NCI-H446 treated with DMSO at 0.1 percent for 48 hours (cell line): ENCODE measurements at regions not wholly inside any gene's neighbourhood (a gene's known extent, or its start where the extent isn't known, plus 50 kb on each side); places are given as distances from the start of the nearest gene placed in this dataset.
"Not testable (repeated sequence)": the region's sequence is repeated elsewhere in the genome, so short reads cannot be mapped to it uniquely, and the experiment has no call there.

Source experiments
- DNase-seq: peaks from one replicate; lab custom pipeline; 2025; lab: John Stamatoyannopoulos, UW

GRCh38 chr10:32217216-32217615 lies 129.7 kb downstream of the EPC1 start:
- no peak for DNase-seq

DNA sequence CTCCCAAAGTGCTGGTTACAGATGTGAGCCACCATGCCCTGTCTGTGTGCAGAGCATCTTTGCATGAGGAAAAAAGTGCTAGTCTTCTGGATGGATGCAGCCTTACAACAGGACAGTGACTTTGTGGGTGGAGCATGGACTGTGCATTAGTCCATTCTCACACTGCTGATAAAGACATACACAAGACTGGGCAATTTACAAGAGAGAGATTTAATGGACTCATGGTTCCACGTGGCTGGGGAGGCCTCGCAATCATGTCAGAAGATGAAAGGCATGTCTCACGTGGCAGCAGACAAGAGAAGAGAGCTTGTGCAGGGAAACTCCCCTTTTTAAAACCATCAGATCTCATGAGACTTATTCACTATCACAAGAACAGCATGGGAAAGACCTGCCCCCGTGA lies 133.1 kb downstream of the EPC1 start:
- not testable (repeated sequence) for DNase-seq

- DNase-seq: no peak
These were observed 136.0 kb downstream of the EPC1 start for GRCh38 chr10:32211046-32211363.

GRCh38 chr10:32210306-32211045 lies 136.5 kb downstream of the EPC1 start:
- peak; percentile 14 for DNase-seq

GRCh38 chr10:32208005-32208404 lies 139.0 kb downstream of the EPC1 start:
- not testable (repeated sequence) for DNase-seq

- no peak for DNase-seq
These were observed 139.4 kb downstream of the EPC1 start for GRCh38 chr10:32207544-32207943.

- no peak for DNase-seq
These were observed 141.3 kb downstream of the EPC1 start for GRCh38 chr10:32205670-32206069.

- no peak for DNase-seq
These were observed 142.4 kb downstream of the EPC1 start for GRCh38 chr10:32204606-32205005.

DNA sequence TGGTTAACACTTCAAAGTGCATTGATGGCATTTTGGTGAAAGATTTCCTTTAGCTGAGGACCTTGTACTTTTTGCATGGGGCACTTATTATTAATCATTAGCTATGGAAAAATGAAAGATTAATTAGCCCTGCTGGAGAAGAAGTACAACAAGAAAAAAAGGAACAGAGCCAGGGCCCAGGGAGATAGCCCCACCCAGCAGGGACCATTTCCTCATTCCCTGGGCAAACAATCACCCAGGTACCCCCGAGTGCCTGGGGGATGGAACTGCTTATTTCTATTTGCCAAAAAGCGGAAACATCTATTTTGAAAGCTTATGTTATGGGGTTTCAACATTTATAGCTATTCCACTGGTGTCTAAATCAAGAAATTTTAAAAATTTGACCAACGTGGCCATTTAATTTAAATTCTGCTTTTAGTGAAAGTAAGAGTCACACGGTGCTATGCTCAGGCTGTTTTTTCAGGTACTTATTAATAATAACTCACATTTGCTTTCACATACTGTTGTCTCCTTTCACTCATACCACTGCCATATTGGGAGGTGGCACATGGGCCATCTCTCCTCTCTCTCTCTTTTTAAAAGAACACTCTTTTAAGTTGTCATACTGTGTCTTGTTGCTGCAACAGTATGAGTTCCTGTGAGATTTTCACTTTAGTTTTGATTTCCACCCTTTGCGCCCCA lies 143.6 kb upstream of the KIF5B start:
- DNase-seq: no peak

DNA sequence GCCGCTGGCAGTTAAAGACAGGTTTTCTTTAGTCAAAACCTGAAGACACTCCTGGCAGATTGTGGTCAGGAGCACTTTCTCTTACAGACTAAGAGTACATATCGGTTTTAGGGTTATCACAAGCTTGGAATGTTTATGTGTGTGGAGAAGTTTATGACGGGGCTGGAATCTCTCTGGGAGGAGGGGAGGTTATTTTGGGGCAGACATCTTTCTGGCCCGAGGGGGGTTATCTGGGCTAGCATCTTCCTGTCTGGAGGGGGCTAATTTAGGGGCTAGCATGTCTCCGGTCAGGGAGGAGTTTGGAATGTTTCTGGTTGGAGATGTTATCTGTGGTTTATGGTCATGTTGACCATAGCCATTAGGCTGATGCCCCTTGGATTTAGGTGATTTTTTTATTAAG lies 141.2 kb upstream of the KIF5B start:
- no peak for DNase-seq

DNA sequence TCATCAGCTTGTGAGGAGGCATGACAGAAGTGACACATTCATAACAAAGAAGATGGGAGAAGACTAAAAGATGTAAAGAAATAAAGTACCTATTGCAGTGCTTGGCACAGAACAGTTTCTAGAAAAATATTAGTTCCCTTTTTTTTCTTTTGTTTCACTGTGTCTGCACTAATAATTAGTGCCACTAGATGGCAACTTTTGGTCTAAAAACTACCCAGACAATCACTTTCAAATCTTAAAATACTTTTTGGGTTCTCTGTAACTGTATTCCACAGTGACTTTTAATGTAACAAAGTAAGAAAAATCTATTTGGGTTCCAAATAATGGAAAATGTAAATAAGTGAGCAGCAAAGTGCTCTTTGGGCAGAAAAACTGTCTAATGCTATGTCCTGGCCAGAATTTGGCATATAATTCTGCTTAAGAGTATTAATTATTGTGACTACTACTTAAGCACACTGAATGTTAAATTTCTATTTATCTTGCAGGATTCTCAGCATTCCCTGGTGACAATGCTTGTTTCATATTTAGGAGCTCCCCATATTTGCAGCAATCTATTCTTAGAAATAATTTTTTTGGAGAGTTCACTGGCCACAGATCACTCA lies 134.8 kb upstream of the KIF5B start:
- no peak for DNase-seq

DNA sequence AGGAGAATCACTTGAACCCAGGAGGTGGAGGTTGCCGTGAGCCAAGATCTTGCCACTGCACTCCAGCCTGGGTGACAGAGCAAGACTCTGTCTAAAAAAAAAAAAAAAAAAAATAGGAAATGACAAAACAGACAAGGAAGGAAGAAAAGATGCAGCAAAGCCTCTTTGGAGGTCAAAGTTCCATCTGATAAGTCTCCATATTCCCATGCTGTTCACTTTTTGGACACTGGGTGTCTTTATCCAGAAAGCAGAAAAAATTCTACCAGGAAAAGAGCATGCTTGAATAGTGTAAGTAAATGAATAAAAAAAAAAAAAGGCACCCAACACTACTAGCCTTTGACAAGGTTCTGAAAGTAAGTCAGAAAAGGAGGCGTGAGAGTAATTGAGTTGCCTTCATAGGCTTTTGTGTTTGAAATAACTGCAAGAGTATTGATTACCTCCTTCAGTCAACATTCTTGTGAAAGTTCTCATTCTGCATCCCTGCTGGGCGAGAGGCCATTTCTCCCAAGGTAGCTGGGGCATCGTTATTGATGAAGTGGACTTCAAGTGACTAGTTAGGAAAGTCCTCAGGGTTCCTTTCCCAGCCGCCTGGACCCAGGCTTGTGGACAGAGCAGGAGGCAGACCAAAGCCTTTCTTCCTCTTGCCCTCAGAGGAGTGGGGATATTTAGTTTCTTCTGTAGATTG lies 133.3 kb upstream of the KIF5B start:
- DNase-seq: no peak

GRCh38 chr10:32188601-32189000 lies 132.4 kb upstream of the KIF5B start:
- DNase-seq: not testable (repeated sequence)

GRCh38 chr10:32187686-32188085 lies 131.5 kb upstream of the KIF5B start:
- DNase-seq: no peak

DNA sequence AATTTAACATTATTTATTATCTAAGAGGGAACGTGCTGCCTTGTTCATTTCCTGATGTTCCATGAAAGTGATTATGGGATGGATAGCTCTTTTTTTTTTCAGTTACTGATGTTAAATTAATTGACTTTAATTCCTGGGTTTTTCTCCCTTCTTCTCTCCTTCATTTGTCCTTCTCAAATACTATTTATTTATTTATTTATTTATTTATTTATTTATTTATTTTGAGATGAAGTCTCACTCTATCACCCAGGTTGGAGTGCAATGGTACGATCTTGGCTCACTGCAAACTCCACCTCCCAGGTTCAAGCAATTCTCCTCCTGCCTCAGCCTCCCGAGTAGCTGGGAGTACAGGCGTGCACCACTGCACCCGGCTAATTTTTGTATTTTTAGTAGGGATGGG lies 127.4 kb upstream of the KIF5B start:
- DNase-seq: not testable (repeated sequence)

DNA sequence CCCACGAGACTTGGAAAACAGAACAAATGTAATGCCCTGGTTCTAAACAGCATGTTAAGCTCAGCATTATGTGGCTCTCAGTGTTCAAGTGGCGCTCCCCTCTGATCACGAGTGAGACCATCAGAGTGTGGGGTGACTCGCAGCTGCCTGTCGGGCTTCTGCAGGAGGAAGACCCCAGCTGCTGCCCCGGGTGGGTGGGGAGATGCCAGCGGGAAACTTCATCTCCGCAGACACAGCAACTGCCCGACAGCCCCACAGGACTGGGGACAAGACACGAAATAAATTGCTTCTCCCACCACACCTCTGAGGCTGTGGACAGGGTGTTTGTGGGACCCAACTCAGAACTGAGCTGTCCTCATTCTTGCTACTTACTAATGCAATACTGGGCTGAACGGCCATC lies 126.3 kb upstream of the KIF5B start:
- no peak for DNase-seq

- no peak for DNase-seq
These were observed 124.4 kb upstream of the KIF5B start for GRCh38 chr10:32180390-32181280.

- no peak for DNase-seq
These were observed 123.6 kb upstream of the KIF5B start for GRCh38 chr10:32179836-32180235.

- not testable (repeated sequence) for DNase-seq
These were observed 121.4 kb upstream of the KIF5B start for GRCh38 chr10:32177594-32177993.

- no peak for DNase-seq
These were observed 119.4 kb upstream of the KIF5B start for GRCh38 chr10:32175629-32176028.

- DNase-seq: no peak
These were observed 118.2 kb upstream of the KIF5B start for GRCh38 chr10:32174349-32174893.

DNA sequence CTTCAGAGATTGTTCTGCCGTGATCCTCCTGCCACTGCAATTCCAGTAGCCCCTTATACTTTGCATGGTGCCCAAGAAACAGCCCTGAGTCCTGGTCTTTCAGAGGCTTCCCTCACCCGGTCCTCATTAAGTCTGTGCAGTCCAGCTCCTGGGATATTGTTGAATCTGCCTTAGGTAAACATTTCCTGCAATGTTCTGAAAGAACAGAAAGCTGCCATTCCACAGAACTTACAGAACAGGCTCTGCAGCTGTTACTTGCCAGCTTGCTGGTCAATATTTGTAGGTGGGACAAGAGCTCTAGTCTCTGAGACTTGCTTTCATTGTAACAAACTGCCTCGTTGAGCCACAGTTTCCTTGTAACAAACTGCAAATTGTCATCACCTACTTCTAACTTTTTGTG lies 115.0 kb upstream of the KIF5B start:
- no peak for DNase-seq
